ENCODE measurements at regions not wholly inside any gene's neighbourhood (a gene's known extent, or its start where the extent isn't known, plus 50 kb on each side); places are given as distances from the start of the nearest gene placed in this dataset.
"Not testable (repeated sequence)": the region's sequence is repeated elsewhere in the genome, so short reads cannot be mapped to it uniquely, and the experiment has no call there.

DNA sequence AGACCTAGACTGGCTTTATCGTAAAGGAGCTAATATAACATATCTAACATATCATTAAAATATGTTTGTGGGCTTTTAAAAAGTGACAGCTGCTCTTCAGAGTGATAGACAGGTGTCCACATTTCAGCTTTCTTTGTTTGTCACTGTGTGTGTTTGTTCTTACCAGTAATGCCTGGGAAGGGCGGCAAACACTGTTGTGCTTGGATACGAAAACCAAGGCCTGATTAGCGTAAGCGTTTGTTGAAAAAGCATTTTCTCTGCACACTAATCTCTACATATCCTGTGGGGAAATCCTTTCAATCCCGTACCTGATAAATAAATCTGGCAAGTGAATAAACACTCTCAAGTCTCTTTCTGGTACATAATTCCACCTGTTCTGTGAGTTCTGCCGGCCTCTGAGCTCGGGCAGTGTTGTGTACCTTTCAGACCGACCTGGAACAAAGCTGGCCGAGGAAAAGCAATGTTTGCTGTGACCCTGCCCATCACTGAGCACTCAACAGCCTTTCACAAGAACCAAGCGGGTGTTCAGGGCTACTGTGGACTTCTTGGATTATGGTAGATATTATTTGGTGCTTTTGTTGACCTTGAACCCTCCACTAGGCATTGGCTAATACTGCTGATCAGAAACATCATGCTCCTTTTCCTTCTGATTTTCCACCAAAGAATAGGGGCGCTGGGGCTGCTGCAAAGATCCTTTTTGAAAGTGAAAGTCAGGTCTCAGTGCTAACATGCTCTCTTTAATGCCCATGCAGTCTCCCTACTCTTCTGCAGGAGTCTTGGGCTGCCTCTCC lies 100.4 kb downstream of the CD83 start:
- DNase-seq (ENCODE audit: low read depth), result no peak

GRCh38 chr6:14218519-14218800 lies 100.9 kb downstream of the CD83 start:
- no peak for DNase-seq (ENCODE audit: low read depth)

DNA sequence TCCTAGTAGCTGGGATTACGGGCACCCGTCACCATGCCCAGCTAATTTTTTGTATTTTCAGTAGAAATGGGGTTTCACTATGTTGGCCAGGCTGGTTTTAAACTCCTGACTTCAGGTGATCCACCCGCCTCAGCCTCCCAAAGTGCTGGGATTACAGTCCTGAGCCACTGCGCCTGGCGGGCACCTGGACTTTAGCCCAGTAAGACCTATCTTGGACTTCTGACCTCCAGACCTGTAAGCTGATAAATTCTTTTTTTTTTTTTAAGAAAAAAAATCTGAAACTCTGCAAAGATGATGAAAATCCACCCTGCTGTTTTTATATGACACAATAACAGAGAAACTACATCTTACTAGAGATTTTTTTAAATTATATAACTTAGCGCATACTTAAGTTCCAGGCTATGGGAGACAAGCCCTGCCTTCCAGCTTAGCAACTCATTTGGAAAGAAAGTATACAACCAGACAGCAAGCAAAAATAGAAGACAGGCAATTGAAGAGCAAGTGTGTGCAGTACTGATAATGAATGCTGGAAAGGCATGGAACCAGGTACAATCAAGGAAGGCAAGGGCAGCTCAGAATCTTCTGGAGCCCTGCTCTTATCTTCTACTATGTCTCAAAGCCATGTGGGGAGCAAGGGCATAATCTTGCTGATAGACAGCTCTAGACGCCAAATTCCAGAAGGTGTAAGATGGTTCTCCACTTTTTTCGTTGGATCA lies 104.2 kb downstream of the CD83 start:
- DNase-seq (ENCODE audit: low read depth), result no peak

DNA sequence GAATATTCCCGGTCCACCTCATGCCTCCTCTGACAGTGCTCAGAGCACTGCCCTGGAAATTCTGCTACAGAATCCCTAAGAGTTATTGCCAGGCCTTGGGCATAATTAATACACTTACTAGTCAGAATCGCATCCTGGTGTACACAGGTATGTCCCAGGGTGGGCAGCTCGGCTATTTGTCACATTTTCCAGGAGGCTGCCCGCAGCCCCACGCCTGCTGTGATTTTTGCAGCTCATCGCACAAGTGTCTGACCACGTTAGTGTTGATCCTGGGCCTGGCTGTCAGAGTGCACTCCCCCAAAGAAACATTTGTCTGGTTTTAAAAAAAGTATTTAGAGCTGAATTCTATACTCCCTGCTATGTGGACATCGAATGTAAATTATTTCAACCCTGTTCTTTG lies 105.4 kb downstream of the CD83 start:
- DNase-seq (ENCODE audit: low read depth), result no peak

DNA sequence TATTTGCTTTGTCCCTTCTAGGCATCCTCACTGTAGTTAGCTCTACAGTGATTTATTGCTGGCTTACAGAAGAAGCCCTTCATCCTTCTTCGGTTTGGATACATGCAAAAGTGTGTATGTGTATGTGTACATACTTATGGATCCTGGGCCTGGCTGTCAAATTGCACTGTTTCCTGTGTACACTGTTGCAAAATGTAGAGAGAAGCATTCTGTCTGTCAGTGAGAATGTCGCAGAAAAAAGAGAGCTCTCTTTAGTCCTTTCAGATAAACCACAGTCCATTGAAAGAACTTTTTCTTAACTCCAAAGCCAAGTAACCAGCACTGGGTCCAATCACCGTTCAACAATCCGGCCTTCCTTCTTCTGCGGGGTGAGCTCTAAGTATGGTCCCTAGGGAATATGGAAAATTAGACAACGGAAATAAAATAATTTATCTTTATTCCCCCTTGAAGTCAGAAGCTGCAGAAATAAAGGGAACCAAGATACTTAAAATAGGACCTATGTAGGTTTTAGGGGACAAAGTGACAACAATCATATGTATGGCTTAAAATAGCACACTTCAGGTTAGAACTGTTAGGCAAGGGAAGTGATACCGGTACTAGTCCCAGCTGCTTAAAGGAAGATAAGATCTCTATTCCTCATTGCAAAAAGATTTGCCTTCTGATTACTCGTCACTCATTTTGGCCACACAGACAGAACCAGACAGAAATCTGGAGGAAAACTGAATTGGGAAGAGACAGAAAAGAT lies 107.0 kb downstream of the CD83 start:
- no peak for DNase-seq (ENCODE audit: low read depth)

DNA sequence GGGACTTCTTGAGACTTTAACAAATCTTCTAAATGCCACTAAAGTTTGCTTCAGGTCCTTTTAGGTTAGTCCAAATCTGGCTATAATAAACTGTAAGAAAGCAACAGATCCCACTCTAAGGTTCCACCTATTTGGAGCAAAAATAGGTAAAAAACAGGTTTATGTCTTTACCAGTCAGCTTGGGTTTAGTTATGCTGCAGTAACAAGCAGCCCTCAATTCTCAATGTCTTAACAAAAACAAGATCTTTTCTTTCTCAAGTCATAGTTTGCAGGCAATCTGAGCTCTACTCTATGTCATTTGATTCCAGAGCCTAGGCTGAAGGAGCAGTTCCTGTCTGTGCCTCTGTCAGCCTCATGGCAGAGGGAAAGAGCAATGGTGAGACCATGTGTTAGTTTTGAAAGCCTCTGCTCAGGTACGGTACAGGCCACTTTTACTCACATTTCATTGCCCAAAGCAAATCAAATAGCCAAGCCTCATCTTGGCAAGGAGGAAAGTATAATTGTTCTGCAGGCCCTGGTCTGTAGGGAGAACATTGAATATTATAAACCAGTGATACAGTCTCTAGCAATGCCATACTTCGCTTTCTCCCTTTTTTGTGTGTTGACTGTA lies 108.6 kb downstream of the CD83 start:
- DNase-seq (ENCODE audit: low read depth), result no peak

DNA sequence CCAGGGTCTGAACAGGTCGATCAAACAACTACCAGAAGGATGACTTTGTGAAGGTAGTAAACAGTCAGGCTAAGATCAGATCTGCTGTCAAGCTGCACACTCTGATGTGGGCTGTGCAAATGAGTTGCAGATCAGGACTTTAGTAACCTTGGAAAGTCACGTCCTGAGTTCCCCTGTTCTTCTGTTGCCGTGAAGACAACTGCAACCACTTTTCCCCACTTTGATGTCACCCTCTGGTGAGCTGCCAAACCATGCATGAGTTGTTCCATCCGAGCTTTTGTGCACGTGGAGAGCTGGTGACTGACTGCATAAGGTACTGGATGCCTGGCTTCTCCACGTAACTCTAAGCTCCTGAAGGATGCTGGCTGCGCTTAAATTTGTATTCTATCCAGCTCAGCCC lies 111.0 kb downstream of the CD83 start:
- peak; percentile 79 for DNase-seq (ENCODE audit: low read depth)

- DNase-seq (ENCODE audit: low read depth), result no peak
Observed at GRCh38 chr6:14231071-14231483, 113.5 kb downstream of the CD83 start.

GRCh38 chr6:14231501-14232280 lies 114.1 kb downstream of the CD83 start:
- DNase-seq (ENCODE audit: low read depth), result no peak

DNA sequence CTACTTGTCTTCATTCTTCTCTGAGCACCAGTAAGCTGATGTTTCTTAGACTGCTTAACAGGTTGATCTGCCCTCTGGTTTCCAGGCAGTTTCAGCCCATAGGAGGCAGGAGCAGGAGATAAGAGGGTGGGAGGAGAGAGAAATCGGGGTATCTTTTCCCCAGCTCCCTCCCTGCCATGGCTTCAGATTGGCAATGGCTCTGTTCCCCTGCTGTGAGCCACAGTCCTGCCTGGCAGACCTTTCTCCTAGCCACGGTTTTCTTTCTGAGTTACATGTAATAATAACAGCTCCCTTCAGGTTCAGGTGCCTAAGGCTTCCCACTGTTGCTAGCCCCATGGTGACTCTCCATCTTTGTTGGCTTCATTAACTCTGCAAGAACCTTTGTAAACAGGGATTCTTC lies 115.3 kb downstream of the CD83 start:
- no peak for DNase-seq (ENCODE audit: low read depth)

GRCh38 chr6:14235653-14236356 lies 118.2 kb downstream of the CD83 start:
- no peak for DNase-seq (ENCODE audit: low read depth)

- no peak for DNase-seq (ENCODE audit: low read depth)
Observed at GRCh38 chr6:14239097-14239496, 121.5 kb downstream of the CD83 start.

GRCh38 chr6:14240411-14241166 lies 123.0 kb downstream of the CD83 start:
- DNase-seq (ENCODE audit: low read depth), result no peak

- no peak for DNase-seq (ENCODE audit: low read depth)
Observed at GRCh38 chr6:14241255-14242070, 123.9 kb downstream of the CD83 start.

GRCh38 chr6:14242912-14243311 lies 125.3 kb downstream of the CD83 start:
- DNase-seq (ENCODE audit: low read depth), result not testable (repeated sequence)

DNA sequence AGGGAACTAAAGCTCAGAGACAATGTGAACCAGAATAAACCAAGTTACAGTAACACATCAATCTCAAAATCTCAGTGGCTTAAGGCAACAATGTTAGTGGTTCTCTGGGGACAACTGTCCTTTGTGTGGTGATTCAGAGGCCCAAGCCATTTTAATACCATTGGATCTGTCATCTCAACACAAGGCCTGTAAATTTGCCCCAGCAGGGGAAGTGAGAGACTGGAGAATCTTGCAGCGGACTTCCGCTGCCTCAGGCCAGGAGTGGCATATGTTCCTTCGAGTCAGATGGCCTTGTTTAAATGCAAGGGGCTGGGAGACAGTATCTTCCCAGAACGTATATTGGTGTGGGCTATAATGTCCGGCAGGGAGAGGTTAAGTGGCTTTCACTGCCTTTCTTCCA lies 126.0 kb downstream of the CD83 start:
- DNase-seq (ENCODE audit: low read depth), result peak; percentile 35

GRCh38 chr6:14246876-14247275 lies 129.3 kb downstream of the CD83 start:
- no peak for DNase-seq (ENCODE audit: low read depth)

GRCh38 chr6:14250573-14250972 lies 133.0 kb downstream of the CD83 start:
- DNase-seq (ENCODE audit: low read depth), result no peak

Measured in myocyte (in vitro differentiated cells).